GM12873 (cell line): ENCODE measurements at regions not wholly inside any gene's neighbourhood (a gene's known extent, or its start where the extent isn't known, plus 50 kb on each side); places are given as distances from the start of the nearest gene placed in this dataset.

Experiments used
- CTCF ChIP-seq: IDR thresholded peaks from 2 replicates; pipeline ENCODE4 v1.5.1; 2012; ENCODE audit warnings: low read depth, mild to moderate bottlenecking, moderate library complexity, low read length, control low read depth; ENCODE audit not compliant: insufficient read depth; ENCODE audit errors: missing control alignments

- TF ChIP-seq CTCF = no peak
Observed at GRCh38 chr2:52940101-52940500, 827.5 kb upstream of the CHAC2 start.

- no peak for TF ChIP-seq CTCF
Observed at GRCh38 chr2:52939250-52939649, 828.4 kb upstream of the CHAC2 start.

GRCh38 chr2:52936029-52936428 is 831.6 kb upstream of the CHAC2 start:
- no peak for TF ChIP-seq CTCF

GRCh38 chr2:52934920-52935640 is 832.5 kb upstream of the CHAC2 start:
- TF ChIP-seq CTCF = no peak

GRCh38 chr2:52934323-52934898 is 833.2 kb upstream of the CHAC2 start:
- TF ChIP-seq CTCF = no peak

- no peak for TF ChIP-seq CTCF
Observed at GRCh38 chr2:52933878-52934277, 833.7 kb upstream of the CHAC2 start.

GRCh38 chr2:52931660-52932059 is 835.9 kb upstream of the CHAC2 start:
- no peak for TF ChIP-seq CTCF
